Stimulated activated CD4-positive, alpha-beta T cell treated with anti-CD3 and anti-CD28 coated beads, Interleukin-2, amount 100 ng/mL, for 48 hours (primary cell): ENCODE measurements at regions not wholly inside any gene's neighbourhood (a gene's known extent, or its start where the extent isn't known, plus 50 kb on each side); places are given as distances from the start of the nearest gene placed in this dataset.
"Not testable (repeated sequence)": the region's sequence is repeated elsewhere in the genome, so short reads cannot be mapped to it uniquely, and the experiment has no call there.

ENCODE experiments used
- DNase-seq, 2 donors: peaks; one replicate each; pipeline ENCODE4 v3.0.0-alpha.2; 2020

GRCh38 chr1:88523854-88524528 is 160.1 kb upstream of the PKN2 start:
- DNase-seq: no peak

- no peak for DNase-seq
Measured at GRCh38 chr1:88526456-88526855, 157.6 kb upstream of the PKN2 start.

- no peak for DNase-seq
Measured at GRCh38 chr1:88528792-88529191, 155.3 kb upstream of the PKN2 start.

GRCh38 chr1:88529581-88529980 is 154.5 kb upstream of the PKN2 start:
- no peak for DNase-seq

- no peak for DNase-seq
Measured at GRCh38 chr1:88530246-88530645, 153.8 kb upstream of the PKN2 start.

- DNase-seq: no peak
Measured at GRCh38 chr1:88537787-88538186, 146.3 kb upstream of the PKN2 start.

- no peak for DNase-seq
Measured at GRCh38 chr1:88538222-88538899, 145.7 kb upstream of the PKN2 start.

GRCh38 chr1:88540255-88540654 is 143.8 kb upstream of the PKN2 start:
- DNase-seq: no peak

- no peak for DNase-seq
Measured at GRCh38 chr1:88541596-88541995, 142.5 kb upstream of the PKN2 start.

- no peak for DNase-seq
Measured at GRCh38 chr1:88544195-88544594, 139.9 kb upstream of the PKN2 start.

- DNase-seq: no peak
Measured at GRCh38 chr1:88549536-88549935, 134.5 kb upstream of the PKN2 start.

GRCh38 chr1:88552226-88552625 is 131.8 kb upstream of the PKN2 start:
- DNase-seq: no peak

- DNase-seq: no peak
Measured at GRCh38 chr1:88557014-88557413, 127.1 kb upstream of the PKN2 start.

- DNase-seq: no peak
Measured at GRCh38 chr1:88560621-88561020, 123.5 kb upstream of the PKN2 start.

GRCh38 chr1:88562991-88563390 is 121.1 kb upstream of the PKN2 start:
- no peak for DNase-seq

- no peak for DNase-seq
Measured at GRCh38 chr1:88566615-88567387, 117.3 kb upstream of the PKN2 start.

- DNase-seq: no peak
Measured at GRCh38 chr1:88571506-88571905, 112.6 kb upstream of the PKN2 start.

- DNase-seq: no peak
Measured at GRCh38 chr1:88579598-88579997, 104.5 kb upstream of the PKN2 start.

GRCh38 chr1:88581703-88582102 is 102.4 kb upstream of the PKN2 start:
- no peak for DNase-seq

- no peak for DNase-seq
Measured at GRCh38 chr1:88593358-88593757, 90.7 kb upstream of the PKN2 start.

- no peak for DNase-seq
Measured at GRCh38 chr1:88595355-88596002, 88.6 kb upstream of the PKN2 start.

- not testable (repeated sequence) for DNase-seq
Measured at GRCh38 chr1:88597973-88598372, 86.1 kb upstream of the PKN2 start.

- DNase-seq: no peak
Measured at GRCh38 chr1:88608139-88608943, 75.7 kb upstream of the PKN2 start.
